ENCODE measurements at regions not wholly inside any gene's neighbourhood (a gene's known extent, or its start where the extent isn't known, plus 50 kb on each side); places are given as distances from the start of the nearest gene placed in this dataset.

- Histone ChIP-seq H3K27me3 (ENCODE audit: insufficient read depth, low read length, poor library complexity, severe bottlenecking) (no peaks in the 10 kb centered on the region), H3K9me3 (ENCODE audit: insufficient read depth, low read depth, low read length) (no peaks in the 10 kb centered on the region), H3K4me2 (ENCODE audit: low read depth, low read length, poor library complexity, severe bottlenecking) (no peak overlapping the region), H3K36me3 (ENCODE audit: insufficient read depth, low read length) (no peaks in the 10 kb centered on the region), H3K4me3 (ENCODE audit: low read length, poor library complexity, severe bottlenecking) (no peak overlapping the region), H3K79me2 (ENCODE audit: insufficient read depth, low read length) (no peaks in the 10 kb centered on the region), H3K4me1 (ENCODE audit: insufficient read depth, low read length, poor library complexity, severe bottlenecking) (no peaks in the 10 kb centered on the region), H3K9ac (ENCODE audit: low read depth, low read length, poor library complexity, severe bottlenecking) (no peak overlapping the region), H3F3A (ENCODE audit: low read depth) (no peaks in the 10 kb centered on the region), H4K20me1 (ENCODE audit: insufficient read depth, low read length, poor library complexity, severe bottlenecking) (no peaks in the 10 kb centered on the region), H3K9me2 (replicated peaks; ENCODE audit: low read depth, low read length) (no peaks in the 10 kb centered on the region), H2AFZ (ENCODE audit: low read length) (no peak overlapping the region)
- TF ChIP-seq EZH2phosphoT487 (IDR thresholded peaks at IDR 0.05; ENCODE audit: borderline replicate concordance) = no peak
- no peak for TF ChIP-seq CTCF (conservative IDR thresholded peaks at IDR 0.05; ENCODE audit: low read length)
Observed at GRCh38 chr10:35848412-35848811, 206.3 kb upstream of the FZD8 start.

DNA sequence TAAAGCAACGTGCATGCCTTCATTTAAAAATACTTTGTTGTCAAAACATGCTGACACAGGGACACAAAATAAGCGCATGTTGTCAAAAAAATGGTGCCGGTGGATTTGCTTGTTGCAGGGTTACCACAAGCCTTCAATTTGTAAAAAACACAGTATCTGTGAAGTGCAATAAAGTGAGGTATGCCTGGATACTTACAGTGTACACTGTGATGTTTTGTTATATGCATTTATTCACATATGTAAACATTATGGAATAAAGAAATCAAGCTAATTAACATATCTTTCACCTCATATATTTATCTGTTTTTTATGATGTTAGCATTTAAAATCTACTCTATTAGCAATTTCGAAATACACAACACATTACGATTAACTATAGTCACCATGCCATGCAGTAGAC lies 202.6 kb upstream of the FZD8 start:
- Histone ChIP-seq H3K36me3 (ENCODE audit: insufficient read depth, low read length) (no peaks in the 10 kb centered on the region), H3K9me3 (ENCODE audit: insufficient read depth, low read depth, low read length) (peaks cover 13% of the 10 kb centered on the region; the same call in 1 of the 2 replicates), H3K4me2 (ENCODE audit: low read depth, low read length, poor library complexity, severe bottlenecking) (no peak overlapping the region), H4K20me1 (ENCODE audit: insufficient read depth, low read length, poor library complexity, severe bottlenecking) (no peaks in the 10 kb centered on the region), H2AFZ (ENCODE audit: low read length) (no peak overlapping the region), H3K4me1 (ENCODE audit: insufficient read depth, low read length, poor library complexity, severe bottlenecking) (no peaks in the 10 kb centered on the region), H3F3A (ENCODE audit: low read depth) (no peaks in the 10 kb centered on the region), H3K79me2 (ENCODE audit: insufficient read depth, low read length) (no peaks in the 10 kb centered on the region), H3K27me3 (ENCODE audit: insufficient read depth, low read length, poor library complexity, severe bottlenecking) (no peaks in the 10 kb centered on the region), H3K9ac (ENCODE audit: low read depth, low read length, poor library complexity, severe bottlenecking) (no peak overlapping the region), H3K9me2 (replicated peaks; ENCODE audit: low read depth, low read length) (no peaks in the 10 kb centered on the region), H3K4me3 (ENCODE audit: low read length, poor library complexity, severe bottlenecking) (no peak overlapping the region)
- TF ChIP-seq CTCF (conservative IDR thresholded peaks at IDR 0.05; ENCODE audit: low read length) = no peak
- no peak for TF ChIP-seq EZH2phosphoT487 (IDR thresholded peaks at IDR 0.05; ENCODE audit: borderline replicate concordance)

DNA sequence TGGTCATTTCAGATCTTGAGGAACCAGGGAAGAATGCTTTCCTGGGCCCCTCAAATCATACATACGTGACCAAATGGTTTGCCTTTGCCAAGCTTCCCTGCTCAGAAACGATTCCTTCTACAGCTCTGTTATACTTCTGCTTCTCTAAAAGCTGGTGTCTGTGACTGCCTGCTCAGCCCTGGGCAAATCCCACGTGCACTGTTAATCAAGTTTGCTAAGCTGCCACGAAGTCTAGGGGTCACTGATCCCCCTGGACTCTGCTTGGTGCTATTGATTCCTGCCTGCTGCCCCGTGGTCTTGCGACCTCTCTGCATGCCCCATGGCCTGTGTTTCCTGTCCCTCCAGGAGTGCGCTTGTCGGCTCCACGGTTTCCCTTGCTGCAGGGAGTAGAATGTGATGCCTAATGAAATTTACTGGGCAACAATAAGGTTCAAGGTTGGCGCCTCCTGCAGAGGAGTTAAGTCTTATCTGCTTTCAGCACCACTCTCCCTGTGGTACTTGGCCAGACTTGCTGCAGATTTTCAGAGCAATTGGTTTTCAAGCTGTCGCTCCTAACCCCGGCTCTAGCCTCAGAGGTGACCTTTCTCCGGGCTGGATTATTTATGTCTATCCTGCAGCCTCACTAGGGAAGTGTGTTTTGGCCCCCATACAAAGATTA lies 201.6 kb upstream of the FZD8 start:
- Histone ChIP-seq H3K4me2 (ENCODE audit: low read depth, low read length, poor library complexity, severe bottlenecking) (no peak overlapping the region), H2AFZ (ENCODE audit: low read length) (no peak overlapping the region), H3K27me3 (ENCODE audit: insufficient read depth, low read length, poor library complexity, severe bottlenecking) (no peaks in the 10 kb centered on the region), H3F3A (ENCODE audit: low read depth) (no peaks in the 10 kb centered on the region), H3K36me3 (ENCODE audit: insufficient read depth, low read length) (no peaks in the 10 kb centered on the region), H3K9me2 (replicated peaks; ENCODE audit: low read depth, low read length) (no peaks in the 10 kb centered on the region), H4K20me1 (ENCODE audit: insufficient read depth, low read length, poor library complexity, severe bottlenecking) (no peaks in the 10 kb centered on the region), H3K9me3 (ENCODE audit: insufficient read depth, low read depth, low read length) (peaks cover 13% of the 10 kb centered on the region; the same call in 1 of the 2 replicates), H3K9ac (ENCODE audit: low read depth, low read length, poor library complexity, severe bottlenecking) (no peak overlapping the region), H3K4me3 (ENCODE audit: low read length, poor library complexity, severe bottlenecking) (no peak overlapping the region), H3K4me1 (ENCODE audit: insufficient read depth, low read length, poor library complexity, severe bottlenecking) (no peaks in the 10 kb centered on the region), H3K79me2 (ENCODE audit: insufficient read depth, low read length) (no peaks in the 10 kb centered on the region)
- TF ChIP-seq CTCF (conservative IDR thresholded peaks at IDR 0.05; ENCODE audit: low read length) = no peak
- no peak for TF ChIP-seq EZH2phosphoT487 (IDR thresholded peaks at IDR 0.05; ENCODE audit: borderline replicate concordance)

All from Loucy (cell line).